Vagina (tissue), 2 donors: ENCODE measurements at regions not wholly inside any gene's neighbourhood (a gene's known extent, or its start where the extent isn't known, plus 50 kb on each side); places are given as distances from the start of the nearest gene placed in this dataset.

Experiments used
- DNase-seq, 2 donors: peaks; one replicate each; pipeline ENCODE4 v3.0.0-alpha.2; 2017; ENCODE audit errors: extremely low spot score in 2 of 2
- H3K27ac ChIP-seq: fragments of 200-600 bp; sonication (generic); one replicate; pipeline ENCODE4 v1.5.1; 2019
- H3K27me3 ChIP-seq: fragments of 200-600 bp; sonication (generic); one replicate; pipeline ENCODE4 v1.5.1; 2019
- H3K36me3 ChIP-seq, 2 donors: fragments of 200-600 bp; sonication (generic); one replicate each; pipeline ENCODE4 v1.5.1; 2017 to 2019
- H3K4me1 ChIP-seq: fragments of 200-600 bp; sonication (generic); one replicate; pipeline ENCODE4 v1.5.1; 2019
- H3K4me3 ChIP-seq, 2 donors: fragments of 200-600 bp; sonication (generic); 1 replicate in 1 of 2; 2 replicates in 1 of 2; pipeline ENCODE4 v1.5.1; 2016 to 2019
- H3K9me3 ChIP-seq: fragments of 200-600 bp; sonication (generic); one replicate; pipeline ENCODE4 v1.5.1; 2019
- POLR2A ChIP-seq, 2 donors: fragments of 450-650 bp; IDR thresholded peaks; one replicate each; pipeline ENCODE4 v1.6.1; 2017; ENCODE audit warnings: antibody characterized with exemption in 2 of 2, mild to moderate bottlenecking in 2 of 2, moderate library complexity in 2 of 2
- POLR2AphosphoS5 ChIP-seq, 2 donors: sonication (generic); formaldehyde crosslinking; IDR thresholded peaks; one replicate each; pipeline ENCODE4 v1.9.0; 2017; ENCODE audit warnings: antibody characterized with exemption in 2 of 2, mild to moderate bottlenecking in 2 of 2, low read depth in 1 of 2; ENCODE audit not compliant: insufficient read depth in 1 of 2
- intact Hi-C: fragments of 100-400 bp; cut with DNase I; formaldehyde crosslinking; loops from one replicate; pipeline ENCODE4 v1.15.1; 2023
- TF ChIP-seq, protein P1 (sequence below), 3 experiments: fragments of 450-650 bp in 2 of 3; fragments of 200-600 bp in 1 of 3; sonication (generic) in 1 of 3; IDR thresholded peaks; one replicate each; pipeline ENCODE4 v1.5.1; 2017 to 2019; ENCODE audit warnings: antibody characterized with exemption in 3 of 3, mild to moderate bottlenecking in 2 of 3, moderate library complexity in 2 of 3

DNA sequence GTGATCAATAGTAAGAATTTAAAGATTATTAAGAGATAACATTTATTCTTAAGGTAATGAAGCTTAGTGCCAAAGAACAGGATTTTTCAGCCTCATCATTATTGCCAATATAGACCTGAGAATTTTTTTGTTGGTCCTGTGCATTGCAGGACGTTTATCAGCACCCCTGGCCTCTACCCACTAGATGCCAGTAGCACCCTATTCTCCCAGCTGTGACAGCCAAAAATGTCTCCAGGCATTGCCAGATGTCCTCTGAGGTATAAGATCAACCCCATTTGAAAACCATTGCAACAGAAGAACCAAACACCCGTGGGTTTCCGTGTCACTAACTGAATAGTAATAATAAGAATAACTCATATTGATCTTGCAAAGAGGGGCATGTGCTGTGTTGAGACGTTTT is 700.0 kb upstream of the SOX11 start:
- intact Hi-C loops, result no loop called here
- DNase-seq, result no peak
- no peaks in the 10 kb centered on the region for H3K27me3 ChIP-seq
- H3K4me1 ChIP-seq, result no peaks in the 10 kb centered on the region
- no peak overlapping the region for H3K4me3 ChIP-seq
- no peaks in the 10 kb centered on the region for H3K36me3 ChIP-seq
- TF ChIP-seq, protein P1, sequence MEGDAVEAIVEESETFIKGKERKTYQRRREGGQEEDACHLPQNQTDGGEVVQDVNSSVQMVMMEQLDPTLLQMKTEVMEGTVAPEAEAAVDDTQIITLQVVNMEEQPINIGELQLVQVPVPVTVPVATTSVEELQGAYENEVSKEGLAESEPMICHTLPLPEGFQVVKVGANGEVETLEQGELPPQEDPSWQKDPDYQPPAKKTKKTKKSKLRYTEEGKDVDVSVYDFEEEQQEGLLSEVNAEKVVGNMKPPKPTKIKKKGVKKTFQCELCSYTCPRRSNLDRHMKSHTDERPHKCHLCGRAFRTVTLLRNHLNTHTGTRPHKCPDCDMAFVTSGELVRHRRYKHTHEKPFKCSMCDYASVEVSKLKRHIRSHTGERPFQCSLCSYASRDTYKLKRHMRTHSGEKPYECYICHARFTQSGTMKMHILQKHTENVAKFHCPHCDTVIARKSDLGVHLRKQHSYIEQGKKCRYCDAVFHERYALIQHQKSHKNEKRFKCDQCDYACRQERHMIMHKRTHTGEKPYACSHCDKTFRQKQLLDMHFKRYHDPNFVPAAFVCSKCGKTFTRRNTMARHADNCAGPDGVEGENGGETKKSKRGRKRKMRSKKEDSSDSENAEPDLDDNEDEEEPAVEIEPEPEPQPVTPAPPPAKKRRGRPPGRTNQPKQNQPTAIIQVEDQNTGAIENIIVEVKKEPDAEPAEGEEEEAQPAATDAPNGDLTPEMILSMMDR (IDR thresholded peaks at IDR 0.05), result no peak
- no peak for TF ChIP-seq POLR2A (IDR thresholded peaks at IDR 0.05)
- no peak for TF ChIP-seq POLR2AphosphoS5 (IDR thresholded peaks at IDR 0.05; ENCODE audit: insufficient read depth in 1 of 2, low read depth in 1 of 2)
- H3K9me3 ChIP-seq, result no peaks in the 10 kb centered on the region
- H3K27ac ChIP-seq, result no peak overlapping the region

DNA sequence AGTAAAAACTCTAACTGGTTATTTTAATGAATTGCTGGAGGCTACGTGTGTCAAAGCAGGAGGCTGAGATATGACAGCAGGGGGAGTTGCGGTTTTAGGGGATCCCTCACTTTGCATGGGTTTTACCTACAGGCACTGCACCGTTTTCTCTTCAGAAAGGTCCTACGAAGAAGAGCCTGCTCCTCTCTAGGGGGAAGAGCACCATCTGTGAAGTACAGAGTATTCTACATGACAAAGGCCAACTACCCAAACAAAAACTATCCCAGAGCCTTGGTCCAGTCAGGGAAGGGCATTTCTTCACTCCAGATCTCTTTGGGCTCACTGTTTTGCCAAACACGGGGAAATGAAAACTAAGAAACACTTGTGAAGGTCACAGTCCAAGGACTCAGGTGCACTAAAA is 696.7 kb upstream of the SOX11 start:
- Histone ChIP-seq H3K9me3 (no peaks in the 10 kb centered on the region), H3K36me3 (no peaks in the 10 kb centered on the region), H3K27me3 (no peaks in the 10 kb centered on the region), H3K4me3 (no peak overlapping the region), H3K27ac (no peak overlapping the region), H3K4me1 (no peaks in the 10 kb centered on the region)
- DNase-seq, result no peak
- TF ChIP-seq, protein P1 (IDR thresholded peaks at IDR 0.05), result no peak
- no peak for TF ChIP-seq POLR2A (IDR thresholded peaks at IDR 0.05)
- TF ChIP-seq POLR2AphosphoS5 (IDR thresholded peaks at IDR 0.05; ENCODE audit: insufficient read depth in 1 of 2, low read depth in 1 of 2), result no peak
- intact Hi-C loops, result no loop called here

DNA sequence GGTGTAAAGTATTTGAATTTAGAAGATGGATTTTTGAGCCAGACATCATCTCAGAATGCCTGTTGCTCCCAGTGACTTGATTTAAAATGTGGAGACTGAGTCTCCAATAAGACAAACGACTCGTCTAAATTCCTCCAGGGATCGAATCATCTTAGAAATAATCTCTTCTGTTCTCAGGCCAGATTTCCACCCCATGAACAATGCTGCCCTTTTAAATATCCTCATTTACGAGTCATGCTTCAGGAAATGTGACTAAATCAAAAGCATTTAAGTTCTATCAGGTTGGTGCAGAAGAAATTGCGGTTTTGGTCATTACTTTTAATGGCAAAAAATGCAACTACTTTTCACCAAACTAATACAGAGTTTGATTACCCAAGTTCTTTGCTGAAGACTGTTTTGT is 684.6 kb upstream of the SOX11 start:
- no peak overlapping the region for H3K4me3 ChIP-seq
- no peak overlapping the region for H3K27ac ChIP-seq
- no peak for DNase-seq
- TF ChIP-seq POLR2AphosphoS5 (IDR thresholded peaks at IDR 0.05; ENCODE audit: insufficient read depth in 1 of 2, low read depth in 1 of 2) (no peak), POLR2A (IDR thresholded peaks at IDR 0.05) (no peak)
- no peaks in the 10 kb centered on the region for H3K4me1 ChIP-seq
- H3K27me3 ChIP-seq, result no peaks in the 10 kb centered on the region
- intact Hi-C loops, result no loop called here
- H3K9me3 ChIP-seq, result no peaks in the 10 kb centered on the region
- no peaks in the 10 kb centered on the region for H3K36me3 ChIP-seq

DNA sequence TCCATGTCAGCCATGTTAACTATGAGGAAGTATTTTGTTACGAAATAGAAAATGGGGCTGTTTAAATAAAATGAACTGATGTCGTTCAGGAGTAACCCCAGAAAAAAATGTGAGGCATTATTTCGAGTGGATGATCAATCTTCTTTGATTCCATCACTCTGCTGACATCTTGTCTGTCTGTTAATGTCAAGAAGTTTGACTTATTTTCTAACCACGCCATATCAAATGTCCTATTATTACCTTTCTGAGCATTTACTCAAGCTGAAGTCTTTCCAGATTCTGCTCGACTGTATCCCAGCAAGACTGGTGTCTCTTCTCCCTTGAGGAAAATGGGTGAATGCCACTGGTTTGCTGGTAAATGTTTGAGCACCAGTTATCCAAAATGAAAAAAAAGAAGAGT is 672.9 kb upstream of the SOX11 start:
- H3K27ac ChIP-seq, result no peak overlapping the region
- no peaks in the 10 kb centered on the region for H3K36me3 ChIP-seq
- H3K9me3 ChIP-seq, result peaks cover 3% of the 10 kb centered on the region
- intact Hi-C loops, result no loop called here
- TF ChIP-seq POLR2AphosphoS5 (IDR thresholded peaks at IDR 0.05; ENCODE audit: insufficient read depth in 1 of 2, low read depth in 1 of 2), result no peak
- TF ChIP-seq, protein P1 (IDR thresholded peaks at IDR 0.05), result no peak
- TF ChIP-seq POLR2A (IDR thresholded peaks at IDR 0.05), result no peak
- no peak overlapping the region for H3K4me3 ChIP-seq
- no peaks in the 10 kb centered on the region for H3K27me3 ChIP-seq
- no peak for DNase-seq
- no peaks in the 10 kb centered on the region for H3K4me1 ChIP-seq

DNA sequence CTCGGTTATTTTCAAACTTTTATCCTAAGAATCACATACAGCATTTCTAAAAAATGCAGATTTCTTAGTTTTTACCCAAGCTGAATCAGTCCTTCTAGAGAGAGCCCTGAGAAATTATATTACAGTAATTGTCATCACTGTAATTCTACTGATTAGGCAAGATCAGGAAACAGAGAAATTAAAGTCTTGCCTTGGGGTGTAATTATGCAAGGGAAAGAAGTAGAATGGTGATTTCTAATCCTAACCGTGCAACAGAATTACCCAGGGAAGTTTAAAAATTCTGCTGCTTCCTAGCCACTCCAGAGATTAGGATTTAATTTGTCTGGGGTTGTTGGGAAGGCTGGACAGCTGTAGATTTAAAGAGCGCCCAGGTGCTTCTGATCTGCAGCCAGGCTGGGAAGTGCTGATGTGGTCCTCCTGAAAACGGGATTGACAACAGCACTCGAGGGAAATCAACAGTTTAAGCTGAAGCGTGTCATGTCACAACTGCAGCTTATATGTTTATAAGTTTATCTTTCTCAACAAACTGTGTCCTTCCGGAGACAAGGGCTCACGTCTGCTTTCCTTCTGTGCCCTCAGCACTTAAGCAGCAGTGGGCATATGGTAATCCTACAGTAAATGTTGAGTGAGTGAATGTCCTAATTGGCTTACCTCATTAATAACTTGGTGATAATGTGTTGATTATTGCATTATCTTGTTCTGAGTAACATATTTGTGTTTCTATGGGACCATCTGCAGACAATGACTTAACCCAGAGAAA is 671.9 kb upstream of the SOX11 start:
- no peaks in the 10 kb centered on the region for H3K27me3 ChIP-seq
- DNase-seq, result no peak
- H3K36me3 ChIP-seq, result no peaks in the 10 kb centered on the region
- no peak overlapping the region for H3K27ac ChIP-seq
- peaks cover 3% of the 10 kb centered on the region for H3K9me3 ChIP-seq
- no peaks in the 10 kb centered on the region for H3K4me1 ChIP-seq
- H3K4me3 ChIP-seq, result no peak overlapping the region
- intact Hi-C loops, result no loop called here
- TF ChIP-seq, protein P1 (IDR thresholded peaks at IDR 0.05), result no peak
- TF ChIP-seq POLR2A (IDR thresholded peaks at IDR 0.05), result no peak
- no peak for TF ChIP-seq POLR2AphosphoS5 (IDR thresholded peaks at IDR 0.05; ENCODE audit: insufficient read depth in 1 of 2, low read depth in 1 of 2)
